ENCODE measurements at regions not wholly inside any gene's neighbourhood (a gene's known extent, or its start where the extent isn't known, plus 50 kb on each side); places are given as distances from the start of the nearest gene placed in this dataset.

DNA sequence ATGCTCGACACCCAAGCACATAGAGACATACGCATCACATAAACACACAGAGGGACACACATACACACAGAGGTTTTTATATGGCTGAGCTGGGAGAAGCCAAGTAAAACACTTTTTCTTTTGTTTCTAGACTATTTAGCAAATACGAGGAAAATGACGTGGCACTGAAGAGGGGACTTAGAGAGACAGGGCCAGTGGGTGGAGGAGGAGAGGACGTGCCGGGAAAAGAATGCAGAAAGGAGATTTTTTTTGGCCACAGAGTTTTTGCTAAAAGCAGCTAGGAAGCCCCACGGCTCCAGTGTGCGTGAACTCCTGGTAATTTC is 168.5 kb upstream of the KLF7 start:
- TF ChIP-seq EZH2phosphoT487 (IDR thresholded peaks at IDR 0.05) (no peak), EZH2 (IDR thresholded peaks at IDR 0.05) (no peak)
- TF ChIP-seq, protein P1, sequence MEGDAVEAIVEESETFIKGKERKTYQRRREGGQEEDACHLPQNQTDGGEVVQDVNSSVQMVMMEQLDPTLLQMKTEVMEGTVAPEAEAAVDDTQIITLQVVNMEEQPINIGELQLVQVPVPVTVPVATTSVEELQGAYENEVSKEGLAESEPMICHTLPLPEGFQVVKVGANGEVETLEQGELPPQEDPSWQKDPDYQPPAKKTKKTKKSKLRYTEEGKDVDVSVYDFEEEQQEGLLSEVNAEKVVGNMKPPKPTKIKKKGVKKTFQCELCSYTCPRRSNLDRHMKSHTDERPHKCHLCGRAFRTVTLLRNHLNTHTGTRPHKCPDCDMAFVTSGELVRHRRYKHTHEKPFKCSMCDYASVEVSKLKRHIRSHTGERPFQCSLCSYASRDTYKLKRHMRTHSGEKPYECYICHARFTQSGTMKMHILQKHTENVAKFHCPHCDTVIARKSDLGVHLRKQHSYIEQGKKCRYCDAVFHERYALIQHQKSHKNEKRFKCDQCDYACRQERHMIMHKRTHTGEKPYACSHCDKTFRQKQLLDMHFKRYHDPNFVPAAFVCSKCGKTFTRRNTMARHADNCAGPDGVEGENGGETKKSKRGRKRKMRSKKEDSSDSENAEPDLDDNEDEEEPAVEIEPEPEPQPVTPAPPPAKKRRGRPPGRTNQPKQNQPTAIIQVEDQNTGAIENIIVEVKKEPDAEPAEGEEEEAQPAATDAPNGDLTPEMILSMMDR (IDR thresholded peaks at IDR 0.05) = no peak
- peak overlapping the region; percentile 33 for H3K4me3 ChIP-seq
- H3K27ac ChIP-seq = no peak overlapping the region
- H3K36me3 ChIP-seq = no peaks in the 10 kb centered on the region
- no peaks in the 10 kb centered on the region for H3K79me2 ChIP-seq (ENCODE audit: low read depth)
- peaks cover 3% of the 10 kb centered on the region for H3K27me3 Mint-ChIP-seq (ENCODE audit: insufficient read depth, low read depth)
- no peaks in the 10 kb centered on the region for H3K9me3 ChIP-seq (ENCODE audit: low read depth)
- H3K4me1 Mint-ChIP-seq = peaks cover 53% of the 10 kb centered on the region
- peak overlapping the region; percentile 25 for H3K4me3 Mint-ChIP-seq
- peak overlapping the region; percentile 96 for H3K27ac Mint-ChIP-seq
- no peaks in the 10 kb centered on the region for H3K36me3 Mint-ChIP-seq
- H3K4me1 ChIP-seq = peaks cover 15% of the 10 kb centered on the region
- no peaks in the 10 kb centered on the region for H4K20me1 ChIP-seq (ENCODE audit: low read depth)
- DNase-seq (ENCODE audit: low spot score) = no peak
- H3K9ac ChIP-seq = no peak overlapping the region
- peaks cover 14% of the 10 kb centered on the region for H3K27me3 ChIP-seq
- H3K9me3 Mint-ChIP-seq = peaks cover 2% of the 10 kb centered on the region
- H2AFZ ChIP-seq (replicated peaks) = peak overlapping the region; percentile 7
- H3F3A ChIP-seq (ENCODE audit: low read depth) = peaks cover 7% of the 10 kb centered on the region
- H3K4me2 ChIP-seq = peak overlapping the region; percentile 75

DNA sequence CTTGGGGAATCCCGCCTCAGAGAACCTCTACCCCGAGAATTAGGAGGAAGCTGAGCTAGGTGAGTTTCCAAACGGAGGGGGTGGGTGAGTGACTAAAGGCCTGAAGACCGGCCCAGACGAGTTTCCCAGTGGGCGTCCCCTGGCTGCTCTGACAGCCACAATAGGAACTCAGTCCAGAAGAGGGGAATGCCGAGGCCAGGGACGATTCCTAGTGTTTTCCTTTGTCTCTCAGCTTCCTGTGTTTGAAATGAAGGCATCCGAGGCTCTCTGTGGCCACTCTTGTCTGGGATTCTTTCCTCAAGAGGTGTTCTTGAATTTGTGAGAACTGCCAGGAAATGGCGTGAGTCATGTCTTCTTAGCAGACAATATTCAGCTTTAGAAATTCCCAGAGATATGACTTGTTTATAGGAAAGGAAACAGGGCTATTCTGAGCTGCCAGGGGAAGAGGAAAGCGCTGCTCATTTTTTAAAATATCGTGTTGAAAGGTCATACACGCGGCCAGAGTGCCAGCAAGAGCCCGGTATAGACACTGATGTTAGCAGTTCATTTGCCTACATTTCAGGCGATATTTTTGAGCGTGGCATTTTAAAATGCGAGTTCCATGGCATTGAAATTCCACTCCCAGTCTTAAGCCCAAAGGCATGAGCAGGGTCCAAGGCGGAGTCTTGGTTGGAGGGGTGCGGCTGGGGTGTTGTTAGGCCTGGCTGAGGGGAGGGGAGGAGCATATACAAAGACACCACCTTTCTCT is 169.1 kb upstream of the KLF7 start:
- Mint-ChIP-seq H3K27ac (peak overlapping the region; percentile 96), H3K27me3 (ENCODE audit: insufficient read depth, low read depth) (peaks cover 3% of the 10 kb centered on the region), H3K36me3 (no peaks in the 10 kb centered on the region), H3K9me3 (peaks cover 2% of the 10 kb centered on the region), H3K4me3 (peak overlapping the region; percentile 78), H3K4me1 (peaks cover 50% of the 10 kb centered on the region)
- no peaks in the 10 kb centered on the region for H3K79me2 ChIP-seq (ENCODE audit: low read depth)
- H4K20me1 ChIP-seq (ENCODE audit: low read depth) = no peaks in the 10 kb centered on the region
- H3K27ac ChIP-seq = no peak overlapping the region
- peak overlapping the region; percentile 75 for H3K4me2 ChIP-seq
- H3K27me3 ChIP-seq = peaks cover 14% of the 10 kb centered on the region
- H3K4me3 ChIP-seq = peak overlapping the region; percentile 33
- H3K9ac ChIP-seq = no peak overlapping the region
- TF ChIP-seq, protein P1 (IDR thresholded peaks at IDR 0.05) = no peak
- TF ChIP-seq EZH2 (IDR thresholded peaks at IDR 0.05) = no peak
- TF ChIP-seq EZH2phosphoT487 (IDR thresholded peaks at IDR 0.05) = no peak
- H3K9me3 ChIP-seq (ENCODE audit: low read depth) = no peaks in the 10 kb centered on the region
- peaks cover 7% of the 10 kb centered on the region for H3F3A ChIP-seq (ENCODE audit: low read depth)
- H3K36me3 ChIP-seq = no peaks in the 10 kb centered on the region
- peak overlapping the region; percentile 7 for H2AFZ ChIP-seq (replicated peaks)
- DNase-seq (ENCODE audit: low spot score) = peak; percentile 89
- peaks cover 15% of the 10 kb centered on the region for H3K4me1 ChIP-seq

DNA sequence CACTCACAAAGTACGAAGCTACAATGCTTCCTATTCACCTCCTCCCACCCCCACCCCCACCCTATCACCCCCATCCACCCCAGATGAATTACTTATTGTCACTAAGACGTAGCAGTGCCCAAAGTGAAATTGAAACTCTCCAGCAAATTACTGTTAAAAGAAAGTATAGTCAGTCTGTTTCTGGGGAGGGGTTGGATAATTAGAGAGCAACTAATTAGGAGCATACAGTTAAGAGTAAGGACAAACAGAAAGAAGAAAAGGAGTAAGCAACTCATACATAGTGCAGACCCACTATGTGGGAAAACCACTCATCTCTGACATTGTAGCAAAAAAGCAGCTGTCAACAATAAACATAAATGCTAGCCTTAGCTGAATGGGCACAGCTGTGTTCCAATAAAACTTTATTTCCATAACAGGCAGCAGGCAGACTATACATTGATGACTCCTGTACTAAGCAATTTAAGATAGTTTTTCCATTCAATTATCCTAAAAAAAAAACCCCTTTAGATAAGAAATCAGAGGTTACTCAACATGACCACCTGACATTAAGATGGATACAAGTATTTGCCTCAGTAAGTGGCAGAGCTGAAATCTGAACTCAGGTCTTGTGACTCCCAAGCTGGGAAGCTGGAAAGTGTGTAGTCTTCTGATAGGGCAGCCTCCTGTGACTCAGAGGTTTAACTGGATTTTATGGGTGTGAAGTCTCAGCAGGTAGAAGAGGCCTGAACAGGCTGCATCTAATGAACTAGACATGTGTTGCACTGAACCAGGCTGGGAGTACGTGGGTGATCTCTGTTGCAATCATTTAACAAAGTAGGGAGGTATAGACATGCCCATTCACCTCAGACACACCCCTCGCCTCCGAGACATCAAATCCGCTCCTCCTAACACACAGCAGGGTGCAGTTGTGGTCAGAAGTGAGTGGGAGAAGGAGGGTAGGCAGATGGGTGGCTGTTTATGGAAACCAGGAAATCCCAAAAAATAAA is 171.8 kb upstream of the KLF7 start:
- Histone ChIP-seq H3K9me3 (ENCODE audit: low read depth) (no peaks in the 10 kb centered on the region), H3K4me3 (no peak overlapping the region), H3K4me1 (peaks cover 26% of the 10 kb centered on the region), H3K9ac (no peak overlapping the region), H3K4me2 (no peak overlapping the region), H3K27me3 (peaks cover 14% of the 10 kb centered on the region), H2AFZ (replicated peaks) (no peak overlapping the region), H4K20me1 (ENCODE audit: low read depth) (no peaks in the 10 kb centered on the region), H3K79me2 (ENCODE audit: low read depth) (no peaks in the 10 kb centered on the region), H3F3A (ENCODE audit: low read depth) (peaks cover 7% of the 10 kb centered on the region), H3K36me3 (no peaks in the 10 kb centered on the region), H3K27ac (no peak overlapping the region)
- Mint-ChIP-seq H3K36me3 (no peaks in the 10 kb centered on the region), H3K4me3 (no peak overlapping the region), H3K9me3 (peaks cover 2% of the 10 kb centered on the region), H3K4me1 (peaks cover 59% of the 10 kb centered on the region), H3K27me3 (ENCODE audit: insufficient read depth, low read depth) (peaks cover 2% of the 10 kb centered on the region), H3K27ac (no peak overlapping the region)
- TF ChIP-seq EZH2phosphoT487 (IDR thresholded peaks at IDR 0.05) = no peak
- no peak for TF ChIP-seq EZH2 (IDR thresholded peaks at IDR 0.05)
- TF ChIP-seq, protein P1 (IDR thresholded peaks at IDR 0.05) = no peak
- DNase-seq (ENCODE audit: low spot score) = no peak

Data from neural progenitor cell (in vitro differentiated cells).